HG02852 (cell line): ENCODE measurements at regions not wholly inside any gene's neighbourhood (a gene's known extent, or its start where the extent isn't known, plus 50 kb on each side); places are given as distances from the start of the nearest gene placed in this dataset.

Source experiments
- ATAC-seq: cut with Tn5 transposase; IDR thresholded peaks from one replicate; pipeline ENCODE4 v1.9.1; 2021; ENCODE audit warnings: mild to moderate bottlenecking, moderate library complexity; ENCODE audit not compliant: unreplicated experiment

DNA sequence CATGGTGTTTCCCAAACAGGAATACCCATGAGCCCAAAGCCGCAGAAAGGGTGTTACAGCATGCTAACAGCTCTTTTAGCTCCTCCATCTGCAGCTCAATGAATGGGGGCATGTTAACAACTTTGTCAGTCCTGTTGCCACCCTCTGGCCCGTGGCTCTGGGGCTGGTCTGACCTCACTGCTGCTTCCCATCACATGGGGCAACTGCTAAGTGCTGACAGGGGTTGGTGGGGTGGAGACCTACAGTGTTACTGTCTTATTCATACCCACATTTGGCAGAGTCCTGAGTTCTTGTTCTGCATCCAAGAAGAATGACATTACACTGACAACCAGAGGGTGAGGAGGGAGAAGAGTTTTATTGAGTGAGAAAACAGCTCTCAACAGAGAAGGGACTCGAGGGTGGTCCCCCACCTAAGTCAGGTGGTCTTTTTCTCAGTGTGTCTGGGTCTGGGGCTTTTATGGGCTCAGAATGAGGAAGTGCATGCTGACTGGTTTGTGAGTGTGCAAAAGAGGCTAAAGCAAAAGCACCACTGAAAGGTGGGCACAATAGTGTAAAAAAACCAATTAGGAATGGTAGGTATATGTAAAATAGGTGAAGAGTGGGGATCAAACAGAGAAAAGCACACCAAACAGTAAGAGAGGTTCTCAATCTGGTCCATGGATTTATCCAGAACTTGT lies 1952.0 kb upstream of the PCDH20 start:
- no peak for ATAC-seq

DNA sequence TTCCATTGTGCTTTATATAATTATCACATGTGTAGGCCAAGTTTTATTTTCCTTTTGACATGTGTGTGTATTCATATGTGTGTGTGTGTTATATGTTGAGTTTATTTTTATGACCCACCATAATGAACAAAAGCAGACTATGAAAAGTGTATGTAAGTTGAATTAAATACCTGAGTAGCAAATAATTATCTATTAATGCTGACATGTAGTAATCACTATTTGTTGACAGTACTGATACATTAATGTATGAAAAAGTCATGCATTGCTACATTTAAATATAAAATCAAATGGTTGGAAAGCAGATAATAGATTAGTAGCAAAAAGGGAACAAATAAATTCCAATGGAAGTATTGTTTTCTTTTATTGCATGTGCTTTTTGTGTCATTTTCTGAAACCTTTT lies 1948.5 kb upstream of the PCDH20 start:
- ATAC-seq, result no peak

DNA sequence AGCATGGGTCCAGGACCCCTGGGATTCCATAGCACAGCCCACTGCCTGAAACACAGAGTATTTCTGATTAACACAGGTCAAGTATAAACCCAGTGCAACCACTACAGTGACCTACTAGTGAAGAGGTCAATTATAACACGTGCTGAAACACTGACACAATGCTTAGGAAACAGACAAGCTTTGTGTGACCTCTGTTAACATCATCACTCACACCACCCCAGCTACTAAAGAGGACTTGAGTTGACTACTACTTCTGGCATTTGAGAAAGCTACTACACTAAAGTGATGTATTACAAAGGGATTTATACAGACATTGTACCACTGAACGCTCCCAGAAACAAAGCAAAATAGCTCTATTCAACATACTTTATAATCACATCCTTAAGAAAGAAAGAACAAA lies 1935.9 kb upstream of the PCDH20 start:
- no peak for ATAC-seq

DNA sequence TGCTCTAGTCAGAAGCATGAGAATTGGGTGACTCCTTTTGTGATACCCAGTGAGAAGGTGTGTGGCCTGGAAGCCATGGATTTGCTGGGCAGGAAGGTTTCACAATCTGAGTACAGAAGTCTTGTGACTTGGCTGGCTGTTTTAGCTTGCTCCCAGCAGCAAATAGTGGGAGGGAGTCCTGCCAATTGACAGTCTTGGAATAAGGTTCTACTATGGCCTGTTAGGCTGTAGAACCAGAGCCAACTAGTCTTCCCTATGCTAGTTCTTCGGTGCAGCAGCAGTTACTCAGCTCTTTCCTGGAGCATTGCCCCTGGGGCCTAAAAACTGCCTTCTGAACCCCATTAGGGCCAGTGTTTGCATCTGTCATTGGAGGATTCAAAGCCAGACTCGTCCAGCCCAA lies 1935.4 kb upstream of the PCDH20 start:
- no peak for ATAC-seq

DNA sequence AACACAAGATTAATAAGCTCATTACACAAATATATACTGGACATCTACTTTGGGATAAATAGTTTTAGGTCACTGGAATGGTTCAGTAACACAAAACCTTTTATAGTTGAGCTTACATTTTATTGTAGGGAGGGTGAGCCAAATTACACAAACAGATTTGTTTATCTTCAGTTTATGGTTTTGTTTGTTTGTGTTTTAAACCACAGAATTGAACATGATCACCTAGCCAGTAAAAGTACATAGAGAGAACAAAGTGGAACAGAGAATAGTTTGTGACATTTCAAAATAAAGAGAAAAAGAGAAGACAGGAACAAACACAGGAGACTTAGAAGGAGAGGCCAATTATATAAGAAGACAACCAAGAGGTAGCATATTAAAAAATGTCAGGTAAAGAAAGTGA lies 1930.2 kb upstream of the PCDH20 start:
- ATAC-seq, result no peak

DNA sequence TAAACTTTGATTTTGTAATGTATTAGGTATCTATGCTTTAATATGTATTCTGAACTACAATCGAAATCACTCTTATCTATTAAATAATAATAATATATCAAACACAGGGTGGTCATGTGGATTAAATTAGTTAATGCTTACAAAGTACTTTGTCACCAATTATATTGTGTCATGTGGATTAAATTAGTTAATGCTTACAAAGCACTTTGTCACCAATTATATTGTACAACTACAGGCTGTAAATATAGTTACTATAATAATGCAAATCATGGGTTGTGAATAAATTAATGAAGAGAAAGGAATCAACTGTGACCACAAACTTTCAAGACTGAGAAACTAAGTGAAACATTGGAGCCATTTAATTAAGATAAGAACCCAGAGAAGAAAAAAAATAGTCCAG lies 1929.1 kb upstream of the PCDH20 start:
- ATAC-seq, result no peak

DNA sequence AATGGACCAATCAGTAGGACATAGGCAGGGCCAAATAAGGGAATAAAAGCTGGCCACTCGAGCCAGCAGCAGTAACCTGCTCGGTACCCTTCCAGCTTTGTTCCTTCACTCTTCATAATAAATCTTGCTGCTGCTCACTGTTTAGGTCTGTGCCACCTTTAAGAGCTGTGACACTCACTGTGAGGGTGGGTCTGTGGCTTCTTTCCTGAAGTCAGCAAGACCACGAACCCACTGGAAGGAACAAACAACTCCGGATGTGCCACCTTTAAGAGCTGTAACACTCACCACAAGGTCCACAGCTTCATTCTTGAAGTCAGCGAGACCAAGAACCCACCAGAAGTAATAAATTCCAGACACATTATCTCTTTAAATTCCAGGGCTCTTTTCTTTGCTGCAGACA lies 1922.3 kb upstream of the PCDH20 start:
- no peak for ATAC-seq

DNA sequence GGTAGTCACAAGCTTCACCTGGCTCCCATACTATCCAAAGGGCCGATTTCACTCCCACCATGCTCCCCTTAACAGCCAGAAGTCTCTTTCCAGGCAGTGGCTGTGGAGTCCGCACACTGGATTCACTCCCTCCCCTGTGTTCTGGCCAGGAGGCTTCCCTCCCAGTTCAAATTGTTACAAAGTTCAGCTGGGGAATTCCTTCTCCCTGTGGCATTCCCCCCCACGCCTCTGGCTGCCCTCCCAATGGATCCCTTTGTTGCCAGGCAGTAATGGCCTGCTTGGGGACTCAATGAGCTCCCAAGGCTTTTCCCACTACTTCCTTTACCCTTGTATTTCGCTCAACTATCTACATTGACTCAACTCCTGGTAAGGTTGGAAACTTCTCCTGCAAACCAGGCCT lies 1921.4 kb upstream of the PCDH20 start:
- no peak for ATAC-seq

DNA sequence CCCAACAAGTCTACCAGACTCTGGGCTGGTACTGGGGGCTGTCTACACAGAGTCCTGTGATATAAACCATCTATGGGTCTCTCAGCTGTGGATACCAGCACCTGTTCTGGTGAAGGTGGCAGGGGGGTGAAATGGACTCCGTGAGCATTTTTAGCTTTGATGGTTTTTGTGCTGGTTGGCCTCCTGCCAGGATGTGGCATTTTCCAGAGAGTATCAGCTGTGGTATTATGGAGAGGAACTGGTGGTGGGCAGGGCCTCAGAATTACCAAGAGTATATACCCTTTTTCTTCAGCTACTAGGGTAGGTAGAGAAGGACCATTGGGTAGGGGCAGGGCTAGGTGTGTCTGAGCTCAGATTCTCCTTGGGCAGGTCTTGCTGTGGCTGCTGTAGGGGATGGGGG lies 1920.9 kb upstream of the PCDH20 start:
- ATAC-seq, result no peak

DNA sequence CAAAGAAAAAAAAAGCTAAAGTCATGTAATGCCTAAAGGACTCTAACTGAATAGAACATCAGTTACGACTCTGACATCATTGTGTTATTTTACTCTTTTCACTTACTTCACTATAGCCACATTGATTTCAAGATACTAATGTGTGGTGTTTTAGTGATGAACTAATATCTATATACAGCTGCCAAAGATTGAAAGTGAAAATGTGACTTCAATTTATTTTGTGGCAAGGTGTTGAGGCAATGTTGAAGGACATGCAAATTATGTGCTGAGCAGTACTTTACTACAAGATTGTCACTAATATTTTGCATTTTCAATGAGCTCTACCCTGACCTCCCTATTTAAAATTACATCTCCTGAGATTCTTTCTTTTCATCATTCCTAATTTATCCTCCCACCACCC lies 1911.9 kb upstream of the PCDH20 start:
- ATAC-seq, result no peak

DNA sequence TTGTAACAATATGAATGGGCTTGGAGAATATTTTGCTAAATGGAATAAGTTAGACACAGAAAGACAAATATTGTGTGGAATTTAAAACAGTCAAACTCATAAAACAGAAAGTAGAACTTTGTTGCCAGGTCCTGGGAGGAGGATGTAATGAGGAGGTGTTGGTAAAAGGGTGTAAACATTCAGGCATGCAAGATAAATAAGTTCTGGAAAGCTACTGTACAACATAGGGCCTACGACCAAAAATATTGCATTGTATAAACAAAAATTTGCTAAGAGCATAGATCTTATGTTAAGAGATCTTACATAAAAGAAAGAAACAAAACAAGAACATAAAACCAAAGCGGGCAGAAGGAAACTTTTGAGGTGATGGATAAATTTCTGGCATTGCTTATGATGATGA lies 1907.8 kb upstream of the PCDH20 start:
- ATAC-seq, result no peak

DNA sequence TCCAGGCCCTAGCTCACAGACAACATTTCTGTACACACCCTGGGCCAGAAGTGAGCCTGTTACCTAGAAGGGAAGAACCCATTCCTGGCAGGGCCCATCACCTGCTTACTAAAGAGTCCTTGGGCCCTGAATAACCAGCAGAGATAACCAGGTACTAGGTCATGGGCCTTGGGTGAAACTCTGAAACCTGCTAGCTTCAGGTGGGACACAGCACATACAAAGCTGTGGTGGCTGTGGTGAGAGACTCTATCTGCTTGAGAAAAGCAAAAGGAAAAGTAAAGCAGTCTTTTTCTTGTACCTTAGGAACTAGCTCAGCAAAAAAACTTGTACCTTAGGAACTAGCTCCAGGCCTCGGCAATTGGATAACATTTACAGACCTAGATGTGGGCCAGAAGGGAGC lies 1895.9 kb upstream of the PCDH20 start:
- no peak for ATAC-seq

DNA sequence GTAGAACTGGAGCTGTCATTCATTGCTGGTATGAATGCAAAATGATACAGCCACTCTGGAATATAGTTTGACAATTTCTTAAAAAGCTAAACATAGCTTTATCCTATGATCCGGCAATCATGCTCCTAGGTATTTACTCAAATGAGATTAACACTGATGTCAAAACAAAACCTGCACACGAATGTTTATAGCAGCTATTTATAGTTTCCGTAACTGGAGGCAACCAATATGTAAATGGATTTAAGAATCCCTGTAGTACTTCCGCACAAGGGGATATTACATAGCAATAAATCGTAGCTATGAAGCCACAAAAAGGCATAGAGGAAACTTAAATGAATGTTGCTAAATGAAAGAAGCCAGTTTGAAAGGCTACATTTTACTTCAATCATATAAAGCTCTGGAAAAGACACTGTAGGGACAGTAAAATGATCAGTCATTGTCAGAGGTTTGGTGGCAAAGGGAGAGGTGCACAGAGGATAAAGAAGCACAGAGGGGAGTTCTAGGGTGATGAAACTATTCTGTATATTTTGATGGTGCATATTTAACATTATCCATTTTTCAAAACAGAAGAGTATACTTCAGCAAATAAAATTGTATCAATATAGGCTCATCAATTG lies 1893.0 kb upstream of the PCDH20 start:
- no peak for ATAC-seq

DNA sequence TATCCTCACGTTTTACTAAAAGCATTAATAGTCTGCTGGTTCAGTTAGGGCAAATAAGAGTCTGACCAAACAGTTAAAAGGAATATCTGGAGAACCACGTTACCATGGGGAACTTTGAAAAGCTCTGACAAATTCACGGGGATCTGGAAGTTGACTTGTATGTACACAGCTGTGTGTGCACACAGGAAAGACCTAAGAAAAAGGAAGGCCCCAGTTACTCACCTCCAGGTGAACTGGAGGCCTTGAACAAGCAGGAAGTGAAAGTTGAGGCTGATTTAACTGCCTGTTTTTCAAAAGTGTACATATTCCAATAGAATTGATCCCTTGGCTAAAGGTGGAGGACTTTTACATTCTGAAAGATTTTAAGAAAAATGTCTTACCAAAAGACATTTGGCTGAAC lies 1891.6 kb upstream of the PCDH20 start:
- ATAC-seq, result peak; percentile 48

DNA sequence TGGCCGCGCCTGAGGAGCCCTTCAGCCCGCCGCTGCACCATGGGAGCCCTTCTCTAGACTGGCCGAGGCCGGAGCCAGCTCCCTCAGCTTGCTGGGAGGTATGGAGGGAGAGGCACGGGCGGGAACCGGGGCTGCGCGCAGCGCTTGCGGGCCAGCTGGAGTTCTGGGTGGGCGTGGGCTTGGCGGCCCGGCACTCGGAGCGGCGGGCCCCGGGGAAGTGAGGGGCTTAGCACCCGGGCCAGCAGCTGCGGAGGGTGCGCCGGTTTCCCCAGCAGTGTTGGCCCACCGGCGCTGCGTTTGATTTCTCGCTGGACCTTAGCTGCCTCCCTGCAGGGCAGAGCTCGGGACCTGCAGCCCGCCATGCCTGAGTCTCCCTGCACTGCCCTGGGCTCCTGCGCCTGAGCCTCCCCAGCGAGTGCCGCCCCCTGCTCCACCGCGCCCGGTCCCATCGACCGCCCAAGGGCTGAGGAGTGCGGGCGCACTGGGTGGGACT lies 1890.0 kb upstream of the PCDH20 start:
- ATAC-seq, result no peak

DNA sequence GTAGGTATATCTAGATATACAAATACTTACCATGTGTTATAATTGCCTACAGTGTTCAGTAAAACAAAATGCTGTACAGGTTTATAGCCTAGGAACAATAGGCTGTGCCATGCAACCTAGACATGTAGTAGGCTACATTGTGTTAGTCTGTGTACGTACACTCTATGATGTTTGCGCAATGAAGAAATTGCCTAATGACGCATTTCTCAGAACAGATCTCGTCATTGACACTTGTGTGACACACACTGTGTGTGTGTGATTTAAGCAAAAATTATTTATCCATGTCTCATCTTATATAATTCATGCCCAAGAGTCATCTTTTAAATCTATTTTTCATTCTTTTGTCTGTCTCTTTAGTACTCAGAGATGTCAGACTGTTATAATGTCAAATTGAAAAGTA lies 1888.8 kb upstream of the PCDH20 start:
- ATAC-seq, result no peak

DNA sequence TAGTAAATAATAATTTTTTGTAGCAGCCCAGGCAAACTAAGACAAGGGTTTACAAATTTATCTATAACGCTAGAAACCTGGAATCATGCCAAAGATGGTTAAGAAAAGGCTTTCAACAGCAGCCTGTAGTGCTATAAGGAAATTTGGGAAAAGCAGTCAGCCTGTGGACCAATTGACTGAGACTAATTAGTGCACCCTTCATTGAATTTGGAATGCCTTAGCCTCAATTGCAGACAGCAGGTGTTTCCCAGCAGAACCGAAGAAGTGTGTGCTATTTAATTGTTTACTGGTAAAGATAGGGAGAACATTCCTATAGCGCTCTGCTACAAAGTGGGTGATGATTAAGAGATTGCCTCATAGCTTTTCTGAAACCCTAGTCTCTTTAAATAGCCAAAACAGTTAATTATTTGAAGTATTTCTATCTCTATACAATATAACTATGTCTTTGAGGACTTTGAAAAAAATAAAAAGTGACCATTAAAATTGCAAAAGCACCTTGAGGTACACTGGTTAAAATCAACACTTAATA lies 1884.3 kb upstream of the PCDH20 start:
- ATAC-seq, result no peak

DNA sequence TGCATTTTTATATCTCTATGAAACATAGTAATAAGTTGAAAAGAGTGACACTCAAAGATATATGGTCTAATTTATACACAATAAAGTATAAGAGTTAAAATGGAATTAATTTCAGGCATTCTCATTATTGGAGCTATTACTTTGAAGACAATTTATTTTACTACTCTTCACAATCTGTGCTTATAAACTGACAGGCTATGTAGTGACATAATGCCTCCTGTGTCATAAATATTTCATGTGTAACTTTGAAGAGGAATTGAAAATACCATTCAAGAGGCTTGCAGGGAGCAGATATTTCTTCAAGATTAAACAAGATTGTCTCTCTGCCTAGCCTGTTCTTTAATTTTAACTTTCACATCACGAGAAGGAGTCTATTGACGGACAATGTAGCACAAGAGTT lies 1881.5 kb upstream of the PCDH20 start:
- ATAC-seq, result no peak

DNA sequence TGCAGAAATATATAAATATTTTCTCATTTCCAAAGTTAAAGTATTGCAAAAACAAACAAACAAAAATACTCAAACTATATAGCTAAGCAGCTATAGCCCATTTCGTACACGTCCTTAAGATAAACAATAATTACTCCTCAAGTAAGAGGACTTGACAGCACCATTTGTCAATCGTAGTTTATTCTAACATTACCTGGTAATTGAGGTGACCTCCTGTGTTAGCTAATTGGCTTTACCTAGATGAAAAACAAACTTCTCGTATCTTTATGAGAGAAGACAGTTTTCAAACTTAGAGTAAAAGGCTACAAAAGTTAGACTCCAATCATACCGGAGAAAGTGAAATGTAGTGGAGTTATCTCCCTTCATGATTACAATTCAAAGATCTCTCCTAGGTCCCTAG lies 1876.1 kb upstream of the PCDH20 start:
- no peak for ATAC-seq

DNA sequence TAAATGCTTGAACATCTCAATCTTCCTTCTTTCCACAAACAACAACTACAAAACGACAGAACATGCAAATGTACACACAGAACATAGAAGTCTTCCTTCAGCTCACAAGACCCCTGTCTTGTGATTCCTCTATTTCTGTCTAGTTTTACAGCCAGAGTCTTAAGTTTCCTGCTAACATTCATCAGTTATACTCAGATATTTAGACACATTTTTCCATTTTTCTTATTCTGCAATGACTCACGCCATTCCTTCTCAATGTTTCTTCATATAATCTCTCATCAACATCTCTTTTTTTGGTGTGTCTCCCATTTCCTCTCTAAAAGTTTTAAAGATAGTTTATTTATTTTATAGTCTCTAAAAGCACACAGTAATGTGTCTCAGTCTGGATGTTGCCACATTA lies 1872.9 kb upstream of the PCDH20 start:
- ATAC-seq, result no peak

DNA sequence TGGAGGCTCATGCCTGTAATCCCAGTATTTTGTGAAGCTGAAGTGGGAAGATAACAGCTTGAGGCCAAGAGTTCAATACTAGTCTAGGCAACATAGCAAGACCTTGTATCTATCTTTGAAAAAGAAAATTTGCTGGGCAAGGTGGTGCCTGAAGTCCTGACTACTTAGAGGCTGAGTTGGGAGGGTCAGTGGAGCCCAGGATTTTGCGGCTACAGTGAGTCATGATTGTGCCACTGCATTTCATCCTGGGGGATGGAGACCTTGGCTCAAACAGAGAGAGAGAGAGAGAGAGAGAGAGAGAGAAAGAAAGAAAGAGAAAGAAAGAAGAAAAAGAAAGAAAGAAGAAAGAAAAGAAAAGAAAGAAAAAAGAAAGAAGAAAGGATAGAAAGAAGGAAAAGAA lies 1872.3 kb upstream of the PCDH20 start:
- no peak for ATAC-seq

DNA sequence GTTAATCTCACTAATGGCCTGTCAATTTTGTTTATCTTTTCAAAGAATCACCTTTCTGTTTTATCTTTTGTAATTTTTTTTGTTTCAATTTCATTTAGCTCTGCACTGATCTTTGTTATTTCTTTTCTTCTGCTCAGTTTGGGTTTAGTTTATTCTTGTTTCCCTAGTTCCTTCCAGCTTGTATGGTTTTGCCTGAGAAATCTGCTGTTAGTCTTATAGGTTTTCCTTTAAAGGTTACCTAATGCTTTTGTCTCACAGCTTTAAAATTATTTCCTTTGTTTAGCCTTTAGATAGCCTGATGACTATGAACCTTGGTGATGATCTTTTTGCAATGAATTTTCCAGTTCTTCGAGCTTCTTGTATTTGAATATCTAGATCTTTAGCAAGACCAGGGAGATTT lies 1869.8 kb upstream of the PCDH20 start:
- ATAC-seq, result no peak

DNA sequence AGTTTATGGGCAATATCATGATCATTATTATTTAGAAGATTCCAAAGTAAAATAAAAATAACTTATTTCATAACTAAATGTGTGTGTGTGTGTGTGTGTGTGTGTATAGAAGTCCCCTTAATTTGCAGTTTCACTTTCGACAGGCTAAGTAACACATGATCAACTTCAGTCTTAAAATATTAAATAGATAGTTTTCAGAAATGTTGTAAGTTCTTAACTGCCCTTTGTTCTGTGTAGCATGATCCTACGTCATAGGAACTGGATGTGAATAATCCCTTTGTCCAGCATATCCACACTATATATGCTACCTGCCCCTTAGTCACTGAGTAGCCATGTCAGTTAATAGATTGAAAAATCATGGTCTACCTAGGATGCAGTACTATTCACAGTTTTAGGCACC lies 1863.5 kb upstream of the PCDH20 start:
- ATAC-seq, result no peak
